Epithelial cell of esophagus (primary cell): ENCODE measurements at regions not wholly inside any gene's neighbourhood (a gene's known extent, or its start where the extent isn't known, plus 50 kb on each side); places are given as distances from the start of the nearest gene placed in this dataset.

Experiments
- DNase-seq: peaks from one replicate; pipeline ENCODE4 v3.0.0; 2010; ENCODE audit warnings: low read depth
- H3K4me3 ChIP-seq: 2 replicates; pipeline ENCODE4 v1.5.1; 2011; ENCODE audit warnings: mild to moderate bottlenecking, low read length, control low read depth
- TF ChIP-seq, protein P1 (sequence below): IDR thresholded peaks from 2 replicates; pipeline ENCODE4 v1.5.1; 2011; ENCODE audit warnings: low read depth, mild to moderate bottlenecking, low read length, control low read depth, inconsistent platforms; ENCODE audit not compliant: insufficient read depth; ENCODE audit errors: missing control alignments

DNA sequence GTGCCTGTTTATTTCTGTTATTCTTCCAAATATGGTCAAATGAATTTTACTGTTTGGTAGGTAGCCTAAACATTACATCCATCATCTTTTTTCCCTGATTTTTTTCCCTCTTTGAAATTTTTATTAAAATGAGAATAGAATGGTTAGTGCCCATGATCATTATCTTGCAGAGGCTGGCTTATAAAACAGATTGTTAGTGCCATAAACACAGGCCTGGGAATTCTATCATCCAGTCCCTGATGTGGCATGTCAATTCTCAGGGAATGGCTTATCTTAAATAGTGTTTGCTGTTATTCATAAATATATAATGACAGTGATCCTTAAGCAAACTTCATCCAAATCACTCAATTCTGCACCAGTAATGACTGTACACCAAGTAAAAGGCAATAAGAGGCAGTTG is 207.3 kb downstream of the TUSC7 start:
- TF ChIP-seq, protein P1, sequence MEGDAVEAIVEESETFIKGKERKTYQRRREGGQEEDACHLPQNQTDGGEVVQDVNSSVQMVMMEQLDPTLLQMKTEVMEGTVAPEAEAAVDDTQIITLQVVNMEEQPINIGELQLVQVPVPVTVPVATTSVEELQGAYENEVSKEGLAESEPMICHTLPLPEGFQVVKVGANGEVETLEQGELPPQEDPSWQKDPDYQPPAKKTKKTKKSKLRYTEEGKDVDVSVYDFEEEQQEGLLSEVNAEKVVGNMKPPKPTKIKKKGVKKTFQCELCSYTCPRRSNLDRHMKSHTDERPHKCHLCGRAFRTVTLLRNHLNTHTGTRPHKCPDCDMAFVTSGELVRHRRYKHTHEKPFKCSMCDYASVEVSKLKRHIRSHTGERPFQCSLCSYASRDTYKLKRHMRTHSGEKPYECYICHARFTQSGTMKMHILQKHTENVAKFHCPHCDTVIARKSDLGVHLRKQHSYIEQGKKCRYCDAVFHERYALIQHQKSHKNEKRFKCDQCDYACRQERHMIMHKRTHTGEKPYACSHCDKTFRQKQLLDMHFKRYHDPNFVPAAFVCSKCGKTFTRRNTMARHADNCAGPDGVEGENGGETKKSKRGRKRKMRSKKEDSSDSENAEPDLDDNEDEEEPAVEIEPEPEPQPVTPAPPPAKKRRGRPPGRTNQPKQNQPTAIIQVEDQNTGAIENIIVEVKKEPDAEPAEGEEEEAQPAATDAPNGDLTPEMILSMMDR = no peak
- no peak for DNase-seq
- H3K4me3 ChIP-seq = no peak overlapping the region

DNA sequence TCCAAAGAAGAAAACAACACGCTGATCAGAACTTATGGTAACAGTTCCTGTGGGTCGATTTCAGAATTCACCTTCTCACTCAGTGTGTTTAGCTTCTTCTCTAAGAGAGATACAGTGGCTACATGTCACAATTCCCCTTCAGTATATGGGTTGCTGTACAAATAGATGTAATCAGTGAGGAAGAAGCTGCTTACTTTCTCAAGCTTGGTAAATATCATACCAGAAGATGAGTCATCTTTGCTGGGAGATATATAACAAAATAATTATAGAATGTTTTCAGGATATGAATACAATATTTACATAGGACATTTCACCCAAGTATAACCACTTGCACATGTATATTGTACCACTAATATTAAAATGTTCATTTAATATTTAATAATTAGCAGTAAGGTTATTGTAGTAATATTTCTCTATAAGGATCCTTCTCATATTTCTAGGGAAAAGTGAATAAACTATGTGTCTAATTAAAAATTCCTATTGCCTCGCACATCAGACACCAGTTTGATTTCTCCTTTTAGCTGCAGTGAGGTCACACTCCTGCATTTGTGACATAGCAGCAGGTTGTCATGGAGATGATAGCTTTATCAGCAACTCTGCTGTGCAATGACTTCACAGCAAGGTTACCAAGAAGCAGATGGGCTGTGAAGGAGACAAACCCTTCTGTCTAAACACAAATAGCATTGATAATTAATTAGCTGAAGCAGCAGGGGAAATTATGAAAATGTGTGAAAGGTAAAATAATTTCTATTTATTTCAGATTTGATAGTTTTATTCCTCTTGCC is 211.4 kb downstream of the TUSC7 start:
- H3K4me3 ChIP-seq = no peak overlapping the region
- TF ChIP-seq, protein P1 = no peak
- DNase-seq = peak; percentile 26

DNA sequence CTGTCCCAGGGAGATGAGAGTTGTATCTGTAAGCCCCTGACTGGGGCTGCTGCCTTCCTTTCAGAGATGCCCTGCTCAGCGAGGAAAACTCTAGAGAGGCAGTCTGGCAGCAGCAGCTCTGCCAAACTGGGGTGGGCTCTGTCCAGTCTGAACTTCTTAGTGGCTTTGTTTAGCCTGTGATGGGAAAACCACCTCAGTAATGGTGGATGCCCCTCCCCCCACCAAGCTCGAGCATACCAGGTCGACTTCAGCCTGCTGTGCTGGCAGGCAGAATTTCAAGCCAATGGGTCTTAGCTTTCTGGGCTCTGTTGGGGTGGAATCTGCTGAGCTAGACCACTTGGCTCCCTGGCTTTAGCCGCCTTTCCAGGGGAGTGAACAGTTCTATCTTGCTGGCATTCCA is 218.3 kb downstream of the TUSC7 start:
- no peak for DNase-seq
- TF ChIP-seq, protein P1 = no peak

DNA sequence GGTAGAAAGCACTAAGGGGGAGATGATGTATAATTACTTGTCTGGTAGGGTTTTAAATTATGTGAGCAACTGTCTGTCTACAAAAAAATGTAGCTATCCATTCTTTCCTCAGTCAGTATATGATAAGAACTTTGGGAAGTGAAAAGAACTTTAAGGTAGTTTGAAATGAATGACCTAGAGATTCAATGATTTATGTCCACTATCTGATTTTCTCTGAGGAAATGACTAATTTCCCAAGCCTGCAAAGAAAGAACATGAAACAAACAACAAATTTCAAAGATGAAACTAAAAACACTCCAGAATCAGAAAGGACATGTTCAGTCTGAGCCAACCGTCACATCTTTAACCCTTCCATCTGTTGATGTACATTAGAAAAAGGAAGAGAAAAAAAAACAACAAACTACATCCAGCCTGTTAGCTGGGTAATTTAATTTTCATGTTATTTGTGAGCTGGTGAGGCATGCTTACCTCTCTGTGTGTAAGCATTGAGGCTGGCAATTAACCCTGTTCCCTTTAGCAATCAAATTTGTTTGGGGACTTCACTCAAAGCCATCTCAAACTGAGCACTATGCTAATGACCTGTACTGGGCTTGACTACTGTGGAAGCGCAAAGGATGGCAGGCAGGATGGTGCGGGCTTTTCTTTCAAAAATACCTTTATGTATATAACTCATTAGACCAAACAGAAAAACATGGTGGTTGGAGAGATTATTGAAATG is 220.1 kb downstream of the TUSC7 start:
- H3K4me3 ChIP-seq = no peak overlapping the region
- no peak for DNase-seq
- TF ChIP-seq, protein P1 = no peak

More for the DNA sequence above, 218.3 kb downstream of the TUSC7 start:
- no peak overlapping the region for H3K4me3 ChIP-seq

DNA sequence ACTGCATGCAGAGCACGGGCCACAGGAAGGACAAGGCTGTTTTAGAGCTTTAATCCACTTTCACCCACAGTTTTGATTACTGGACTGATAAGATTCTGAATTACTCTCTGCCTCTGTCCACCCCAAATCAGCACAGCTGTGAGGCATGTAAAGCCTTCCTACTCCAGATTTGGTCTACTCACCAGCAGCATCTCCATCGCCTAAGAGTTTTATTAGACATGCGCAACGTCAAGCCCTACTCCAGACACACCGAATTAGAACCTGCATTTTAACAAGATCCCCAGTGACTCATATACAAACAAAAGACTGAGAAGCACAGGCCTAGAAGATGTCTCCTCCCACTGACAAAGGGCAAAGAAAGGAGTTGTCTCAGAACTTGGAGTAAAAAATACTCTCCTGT is 221.2 kb downstream of the TUSC7 start:
- TF ChIP-seq, protein P1 = no peak
- peak; percentile 35 for DNase-seq
- H3K4me3 ChIP-seq = no peak overlapping the region

DNA sequence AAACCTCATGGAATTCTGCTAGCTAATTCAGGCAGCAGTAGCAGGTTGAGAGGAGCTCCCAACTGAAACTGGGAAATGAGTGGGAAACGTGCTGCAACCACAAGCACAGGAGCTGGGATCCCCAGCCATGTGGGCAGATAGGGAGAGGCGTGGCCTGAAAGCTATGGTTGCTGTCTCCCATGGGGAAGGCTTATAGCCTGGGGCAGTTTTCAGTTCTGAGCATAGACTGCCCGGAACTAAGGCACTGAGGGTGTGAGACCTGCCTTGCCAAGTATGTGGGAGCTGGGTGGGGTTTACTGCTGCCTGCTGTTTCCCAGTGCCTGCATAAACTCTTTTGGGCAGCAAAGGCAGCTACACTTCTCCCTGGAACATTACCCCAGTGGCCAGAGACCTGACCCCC is 229.5 kb downstream of the TUSC7 start:
- H3K4me3 ChIP-seq = no peak overlapping the region
- peak; percentile 45 for DNase-seq
- TF ChIP-seq, protein P1 = no peak
